ENCODE measurements at regions not wholly inside any gene's neighbourhood (a gene's known extent, or its start where the extent isn't known, plus 50 kb on each side); places are given as distances from the start of the nearest gene placed in this dataset.
"Not testable (repeated sequence)": the region's sequence is repeated elsewhere in the genome, so short reads cannot be mapped to it uniquely, and the experiment has no call there.

DNA sequence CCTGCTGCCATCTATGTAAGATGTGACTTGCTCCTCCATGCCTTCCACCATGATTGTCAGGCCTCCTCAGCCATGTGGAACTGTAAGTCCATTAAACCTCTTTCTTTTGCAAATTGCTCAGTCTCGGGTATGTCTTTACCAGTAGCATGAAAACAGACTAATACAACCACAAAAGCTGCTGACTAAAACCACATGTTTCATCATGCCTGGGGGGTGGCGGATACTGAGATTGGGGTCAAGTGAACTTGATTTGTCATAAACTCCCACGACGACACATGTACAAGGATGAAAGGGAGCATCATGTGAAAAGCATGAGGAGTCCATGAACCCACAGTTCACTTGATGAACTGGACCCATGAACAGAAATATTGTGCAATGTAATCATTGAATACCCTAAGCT lies 134.9 kb upstream of the ANK3 start:
- DNase-seq (ENCODE audit: low read depth in 4 of 4, low spot score in 3 of 4): no peak

DNA sequence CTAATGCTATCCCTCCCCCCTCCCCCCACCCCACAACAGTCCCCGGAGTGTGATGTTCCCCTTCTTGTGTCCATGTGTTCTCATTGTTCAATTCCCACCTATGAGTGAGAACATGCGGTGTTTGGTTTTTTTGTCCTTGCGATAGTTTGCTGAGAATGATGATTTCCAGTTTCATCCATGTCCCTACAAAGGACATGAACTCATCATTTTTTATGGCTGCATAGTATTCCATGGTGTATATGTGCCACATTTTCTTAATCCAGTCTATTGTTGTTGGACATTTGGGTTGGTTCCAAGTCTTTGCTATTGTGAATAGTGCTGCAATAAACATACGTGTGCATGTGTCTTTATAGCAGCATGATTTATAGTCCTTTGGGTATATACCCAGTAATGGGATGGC lies 133.7 kb upstream of the ANK3 start:
- DNase-seq (ENCODE audit: low read depth in 4 of 4, low spot score in 3 of 4): not testable (repeated sequence)

DNA sequence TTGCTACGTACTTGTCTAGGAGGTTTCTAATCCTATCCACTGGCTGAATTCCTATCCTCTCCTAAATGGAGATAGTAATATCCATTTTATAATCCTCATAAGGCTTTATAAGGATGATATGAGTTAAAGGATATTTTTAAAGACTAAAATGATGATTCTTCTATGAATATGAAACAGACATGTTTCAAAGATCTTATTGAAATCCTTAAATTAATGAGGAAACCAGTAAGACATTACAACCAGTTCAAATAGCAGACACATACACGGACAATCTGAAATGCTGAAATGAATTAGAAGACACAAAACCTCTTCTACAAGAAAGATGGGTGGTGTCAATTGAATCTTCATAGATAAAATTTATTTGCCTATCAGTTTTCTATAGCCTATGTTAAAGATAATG lies 132.9 kb upstream of the ANK3 start:
- no peak for DNase-seq (ENCODE audit: low read depth in 4 of 4, low spot score in 3 of 4)

DNA sequence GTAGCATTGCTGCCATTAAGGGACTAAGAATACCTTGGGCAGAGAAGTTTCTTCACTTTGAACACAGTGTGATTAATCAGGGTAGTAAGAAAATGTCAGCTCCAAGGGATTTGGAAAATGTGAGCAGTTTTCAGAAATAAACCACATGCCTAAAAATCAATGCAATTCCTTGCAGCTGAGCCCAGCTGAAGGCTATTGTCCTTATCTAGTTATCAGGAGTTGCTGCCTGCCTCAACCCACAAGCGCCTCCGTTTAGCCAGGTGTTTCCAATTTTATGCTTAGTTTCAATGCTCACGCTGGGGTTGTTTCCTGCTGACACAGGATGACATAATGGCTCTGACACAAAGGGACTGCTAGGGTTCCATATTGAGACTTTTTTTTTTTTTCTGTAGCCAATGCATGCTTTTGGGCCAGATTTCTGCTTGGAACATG lies 132.3 kb upstream of the ANK3 start:
- no peak for DNase-seq (ENCODE audit: low read depth in 4 of 4, low spot score in 3 of 4)

DNA sequence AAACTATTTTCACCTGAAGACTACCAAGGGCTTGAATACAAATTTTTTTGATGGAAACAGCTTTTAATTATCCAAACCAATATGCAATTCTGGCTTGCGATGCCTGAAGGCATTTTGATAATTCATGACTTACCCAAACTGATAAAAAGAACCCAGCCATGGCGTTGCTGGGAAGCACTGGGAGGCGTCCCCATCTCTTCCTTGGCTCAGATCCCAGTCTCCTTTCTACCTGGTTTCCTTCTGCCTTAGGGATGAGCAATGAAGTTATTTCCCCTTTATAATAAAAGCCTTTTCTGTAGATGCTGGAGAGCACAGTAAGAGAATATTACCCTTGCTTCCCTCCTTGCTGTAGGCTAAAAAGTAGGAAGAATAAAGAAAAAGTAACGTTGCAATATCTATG lies 129.1 kb upstream of the ANK3 start:
- DNase-seq (ENCODE audit: low read depth in 4 of 4, low spot score in 3 of 4): no peak

DNA sequence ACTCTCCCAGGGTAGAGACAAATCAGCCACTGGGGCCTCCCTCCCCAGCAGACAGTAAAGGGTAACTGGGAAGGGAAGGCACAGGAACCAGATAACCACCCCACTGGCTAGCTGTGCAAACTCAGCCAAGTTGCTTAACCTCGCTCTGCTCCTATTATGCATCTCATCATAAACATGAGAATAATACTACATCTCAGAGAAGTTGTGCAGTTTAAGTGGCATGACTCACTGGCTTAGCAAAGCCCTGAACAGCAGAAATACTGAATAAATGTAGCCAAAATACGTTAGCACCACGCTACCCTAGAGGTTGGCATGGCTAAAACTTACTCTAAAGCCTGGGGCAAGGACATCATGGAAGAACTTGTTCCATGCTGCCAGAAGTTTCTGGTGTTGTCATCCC lies 128.1 kb upstream of the ANK3 start:
- DNase-seq (ENCODE audit: low read depth in 4 of 4, low spot score in 3 of 4): no peak

DNA sequence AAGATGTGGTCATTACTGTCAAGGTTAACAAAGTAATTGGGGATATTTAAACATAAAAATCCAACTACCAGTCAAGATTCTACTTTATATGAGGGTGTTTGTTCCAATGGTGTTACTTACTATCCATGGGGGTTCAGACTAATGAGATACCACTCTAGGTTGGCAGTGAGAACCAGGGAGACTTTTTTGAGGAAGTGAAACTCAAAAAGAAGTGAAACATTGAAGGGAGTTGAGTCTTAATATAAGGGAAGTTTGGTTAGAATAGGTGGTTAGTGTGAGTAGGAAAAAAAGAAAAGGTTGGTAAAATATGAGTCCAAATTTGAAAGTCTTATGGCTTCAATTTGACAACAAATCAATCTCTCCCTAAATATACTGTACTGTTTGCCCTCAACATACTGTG lies 123.6 kb upstream of the ANK3 start:
- DNase-seq (ENCODE audit: low read depth in 4 of 4, low spot score in 3 of 4): no peak

DNA sequence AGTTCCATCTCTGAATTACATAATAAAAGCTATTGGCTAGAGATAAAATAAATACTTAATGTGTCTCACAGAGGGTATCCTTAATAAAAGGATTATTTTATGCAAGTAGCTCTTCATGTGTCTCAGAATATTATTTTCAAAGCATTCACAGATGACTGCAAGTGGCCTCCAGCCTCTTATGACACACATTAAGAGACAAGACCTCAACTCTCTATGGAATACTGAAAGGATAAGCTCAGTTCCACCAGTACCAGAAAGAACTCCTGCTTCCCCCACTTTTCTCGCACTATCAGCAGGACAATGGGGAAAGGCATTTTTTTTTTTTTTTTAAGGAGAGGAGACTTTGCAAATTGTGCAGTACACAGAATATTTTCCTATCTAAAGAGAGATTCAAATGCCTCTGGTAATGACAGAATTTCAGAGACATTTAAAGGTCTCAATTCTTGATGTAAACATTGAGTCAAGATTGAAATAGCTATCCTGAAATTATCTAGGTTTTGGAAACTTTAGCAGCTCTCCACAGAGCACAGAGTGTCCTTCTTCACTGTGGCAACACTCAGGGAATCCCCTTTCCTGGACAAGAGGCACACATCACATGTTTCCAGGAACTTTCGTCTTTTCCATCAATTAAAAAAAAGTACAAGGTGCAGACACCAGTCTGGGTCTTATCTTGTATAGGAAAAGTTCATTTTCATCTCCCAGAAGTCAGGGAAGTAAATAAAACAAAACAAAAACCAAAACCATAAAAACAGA lies 122.0 kb upstream of the ANK3 start:
- DNase-seq (ENCODE audit: low read depth in 4 of 4, low spot score in 3 of 4): no peak

DNA sequence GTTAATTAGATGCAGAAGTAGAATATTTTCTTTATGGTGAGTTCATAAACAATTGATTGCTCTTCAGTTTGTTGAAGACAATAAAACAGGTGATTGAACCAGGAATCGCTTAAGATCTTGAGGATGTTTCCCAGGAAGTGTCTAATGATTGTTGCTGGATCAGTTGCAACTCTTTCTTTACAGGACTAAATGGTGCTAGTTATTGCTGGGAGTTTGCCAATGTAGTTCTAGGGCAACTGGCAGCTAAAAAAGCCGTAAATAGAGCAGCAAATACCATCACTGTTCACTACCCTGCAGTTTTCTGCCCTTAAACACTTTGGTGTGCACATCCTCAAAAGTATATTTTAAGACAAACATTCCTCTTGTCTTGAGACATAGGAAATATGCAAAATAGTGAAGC lies 119.2 kb upstream of the ANK3 start:
- no peak for DNase-seq (ENCODE audit: low read depth in 4 of 4, low spot score in 3 of 4)

DNA sequence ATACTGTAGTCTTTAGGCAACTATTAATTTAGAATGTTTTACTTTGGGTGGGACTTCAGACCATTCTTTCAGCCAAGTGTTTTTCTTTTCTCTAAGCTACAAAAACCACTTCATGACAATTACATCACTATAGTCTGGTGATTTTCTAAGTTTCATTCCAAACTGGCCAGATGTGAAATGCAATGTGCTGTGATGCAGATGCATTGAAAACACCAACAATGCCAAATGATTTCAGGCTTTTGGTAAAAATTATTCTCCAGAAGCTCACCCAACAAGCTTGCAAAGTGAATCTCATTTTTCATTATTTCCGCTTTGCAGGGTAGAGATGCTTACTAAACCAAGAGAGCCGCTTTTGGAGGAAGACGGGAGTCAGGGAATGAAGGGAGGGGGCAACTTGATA lies 118.4 kb upstream of the ANK3 start:
- no peak for DNase-seq (ENCODE audit: low read depth in 4 of 4, low spot score in 3 of 4)

DNA sequence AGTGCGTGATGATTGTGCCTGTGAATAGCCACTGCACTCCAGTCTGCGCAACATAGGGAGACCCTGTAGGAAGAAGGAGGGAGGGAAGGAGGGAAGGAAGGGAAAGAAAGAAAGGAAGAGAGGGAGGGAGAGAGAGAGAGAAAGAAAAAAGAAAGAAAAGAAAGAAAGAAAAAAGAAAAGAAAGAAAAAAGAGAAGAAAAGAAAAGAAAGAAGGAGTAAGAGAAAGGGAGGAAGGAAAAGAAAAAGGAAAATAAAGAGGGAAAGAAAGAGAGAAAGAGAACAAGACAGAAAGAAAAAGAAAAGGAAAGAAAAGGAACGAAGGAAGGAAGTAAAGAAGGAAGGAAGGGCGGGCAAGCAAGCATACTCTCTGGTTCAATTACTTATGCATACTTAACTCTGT lies 112.9 kb upstream of the ANK3 start:
- DNase-seq (ENCODE audit: low read depth in 4 of 4, low spot score in 3 of 4): no peak

DNA sequence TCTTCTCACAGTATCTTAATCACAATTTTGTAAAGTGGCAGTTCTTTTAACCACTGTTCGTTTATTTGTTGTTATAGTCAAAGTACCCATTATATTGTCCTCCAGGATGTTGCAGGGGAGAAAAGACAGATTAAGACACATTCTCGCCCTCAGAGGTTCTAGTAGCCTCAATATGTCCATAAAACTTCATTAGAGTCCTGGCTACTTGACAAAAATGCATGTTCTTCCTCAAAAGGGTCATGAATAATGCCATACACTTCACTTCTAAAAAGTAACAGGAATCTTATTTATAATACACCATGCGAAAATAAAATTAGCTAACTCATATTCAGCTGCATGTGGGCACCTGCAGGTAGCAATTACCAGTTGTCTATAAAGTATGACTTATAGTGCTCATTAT lies 109.3 kb upstream of the ANK3 start:
- DNase-seq (ENCODE audit: low read depth in 4 of 4, low spot score in 3 of 4): no peak

DNA sequence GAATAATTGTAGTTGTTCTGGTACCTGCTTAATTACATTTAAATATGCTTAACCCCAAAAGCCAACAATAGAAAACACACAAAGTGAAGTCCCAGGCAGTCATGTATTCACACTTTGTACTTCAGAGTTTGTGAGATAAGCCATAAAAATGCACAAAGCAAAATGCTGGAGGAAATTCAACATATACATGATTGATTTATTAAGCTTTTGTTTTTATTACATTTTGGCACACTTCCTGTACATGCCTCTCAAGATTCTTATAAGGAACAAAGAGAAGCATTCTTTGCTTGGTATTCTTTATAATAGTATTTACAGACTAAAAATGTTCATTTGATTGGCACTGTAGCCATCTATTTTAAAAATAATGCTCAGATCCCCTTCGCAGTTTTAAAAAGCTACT lies 107.7 kb upstream of the ANK3 start:
- no peak for DNase-seq (ENCODE audit: low read depth in 4 of 4, low spot score in 3 of 4)

DNA sequence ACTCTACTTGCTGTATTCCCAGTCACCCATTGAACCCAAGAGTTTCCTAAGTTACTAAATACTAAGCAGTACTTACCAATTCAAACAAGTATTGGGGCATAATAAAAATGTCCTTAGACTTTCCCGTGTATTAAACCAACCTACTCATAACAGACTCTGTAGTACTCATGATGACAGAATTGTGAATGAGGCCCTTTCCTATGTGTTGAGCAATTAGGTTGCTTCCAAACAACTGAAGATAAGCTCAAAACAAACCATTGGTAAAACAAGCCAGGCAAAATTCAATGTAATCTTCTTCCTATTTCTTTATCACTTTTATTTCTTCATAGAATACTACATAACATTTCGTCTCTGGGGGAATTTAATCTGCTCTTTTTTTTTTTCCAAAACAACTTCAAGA lies 106.5 kb upstream of the ANK3 start:
- no peak for DNase-seq (ENCODE audit: low read depth in 4 of 4, low spot score in 3 of 4)

DNA sequence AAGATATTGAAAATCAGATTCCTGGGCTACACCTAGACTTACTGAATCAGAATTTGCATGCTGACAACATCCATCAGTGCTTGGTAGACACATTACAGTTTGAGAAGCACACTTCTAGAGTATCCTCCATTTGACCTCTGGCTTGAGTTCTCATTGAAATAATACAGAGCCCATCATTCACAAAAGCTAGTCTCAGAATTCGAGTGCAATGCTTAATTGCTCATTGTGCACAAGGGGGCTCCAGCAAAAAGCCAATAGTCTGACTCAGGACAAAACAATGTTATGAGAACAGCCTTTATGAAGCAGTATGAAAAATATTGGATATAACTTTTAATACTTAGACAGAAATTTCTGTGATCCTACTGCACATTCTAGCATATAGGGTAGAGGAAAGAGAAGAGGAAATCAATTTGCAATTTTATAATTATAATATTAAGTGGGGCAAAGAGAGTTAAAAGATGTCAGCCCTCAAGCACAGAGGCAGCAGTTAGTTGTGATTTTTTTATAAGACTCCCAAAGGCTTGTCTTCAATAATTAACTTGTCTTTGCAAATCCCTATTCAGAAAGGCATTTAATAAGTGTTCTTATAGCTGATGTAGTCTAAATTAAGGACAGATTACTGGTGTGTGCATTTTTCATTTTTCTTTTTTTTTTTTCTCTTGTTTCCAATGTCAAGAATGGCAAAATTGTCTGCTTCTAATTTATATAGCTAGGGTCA lies 105.8 kb upstream of the ANK3 start:
- no peak for DNase-seq (ENCODE audit: low read depth in 4 of 4, low spot score in 3 of 4)

DNA sequence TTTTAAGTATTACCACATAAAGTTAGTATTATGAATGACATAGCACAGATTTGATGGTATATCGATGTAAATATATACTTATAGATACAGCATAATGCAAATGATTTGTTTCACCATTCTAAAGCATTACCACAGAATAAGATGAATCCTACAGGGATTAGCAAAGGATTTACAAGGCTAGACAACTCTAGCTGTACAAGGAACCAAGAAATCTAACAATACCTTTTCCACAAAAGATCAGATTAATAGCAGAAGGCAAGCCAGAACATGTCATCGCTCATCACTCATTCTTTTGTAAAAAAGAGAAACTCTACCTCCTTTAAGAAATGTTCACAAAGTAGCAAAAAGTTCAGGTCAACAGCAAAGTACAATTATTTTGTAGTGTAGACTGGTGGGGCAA lies 105.1 kb upstream of the ANK3 start:
- no peak for DNase-seq (ENCODE audit: low read depth in 4 of 4, low spot score in 3 of 4)

DNA sequence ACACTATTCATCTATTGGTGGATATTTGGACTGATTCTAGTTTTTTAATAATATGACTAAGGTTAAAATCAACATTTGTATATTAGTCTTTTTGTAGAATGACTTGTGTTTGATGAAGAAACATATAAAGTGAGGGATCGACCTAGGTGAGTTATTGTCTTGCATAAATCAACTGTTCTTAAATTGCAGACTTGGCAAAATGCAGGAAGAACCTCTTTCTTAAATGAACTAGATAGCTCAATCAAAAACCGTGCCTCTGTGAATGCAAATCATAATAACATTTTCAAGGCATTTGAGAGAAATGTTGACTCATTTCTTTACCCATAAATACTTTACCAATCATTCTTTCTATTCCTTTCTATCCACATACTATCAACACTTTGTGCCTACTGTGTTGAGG lies 101.5 kb upstream of the ANK3 start:
- no peak for DNase-seq (ENCODE audit: low read depth in 4 of 4, low spot score in 3 of 4)

DNA sequence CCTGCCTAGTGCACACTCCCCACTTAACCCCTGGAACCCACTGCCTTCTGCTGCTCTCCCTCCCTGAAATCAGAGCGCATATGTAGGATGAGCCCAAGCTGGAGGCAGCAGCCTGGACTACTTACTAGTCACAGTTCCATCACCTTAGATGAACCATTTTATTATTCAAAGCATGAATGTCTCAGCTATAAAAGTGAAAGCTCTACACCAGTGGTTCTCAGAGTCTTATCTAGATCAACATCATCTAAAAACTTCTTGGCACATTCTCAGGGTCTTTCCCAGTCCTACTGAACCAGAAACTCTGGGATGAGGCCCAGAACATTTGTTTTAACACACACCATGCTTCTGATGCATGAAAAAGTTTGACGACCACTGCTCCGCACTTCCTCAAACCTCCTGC lies 100.3 kb upstream of the ANK3 start:
- DNase-seq (ENCODE audit: low read depth in 4 of 4, low spot score in 3 of 4): no peak

DNA sequence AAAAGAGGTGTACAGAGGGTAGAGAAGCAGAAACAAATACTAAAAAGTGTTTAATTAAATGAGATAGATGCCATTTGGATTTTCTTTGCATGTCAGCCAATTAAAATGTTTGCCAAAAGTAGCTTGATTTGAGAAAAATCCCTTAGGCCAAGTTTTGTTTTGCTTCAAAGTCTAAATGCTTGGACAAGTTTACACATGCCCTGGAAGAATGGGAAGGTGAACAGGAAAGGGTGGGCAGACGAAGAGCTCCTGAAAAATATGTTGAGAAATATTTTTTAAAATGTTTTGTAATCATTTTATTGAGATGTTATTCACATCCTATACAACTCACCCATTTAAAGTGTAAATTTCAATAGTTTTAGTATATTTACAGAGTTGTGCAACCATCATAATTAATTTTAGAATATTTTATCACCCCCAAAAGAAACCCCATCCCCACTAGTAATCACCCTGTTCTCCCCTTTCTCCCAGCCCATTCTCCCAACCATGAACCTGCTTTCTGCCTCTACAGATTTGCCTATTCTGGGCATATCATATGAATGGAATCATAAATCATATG lies 98.5 kb upstream of the ANK3 start:
- no peak for DNase-seq (ENCODE audit: low read depth in 4 of 4, low spot score in 3 of 4)

DNA sequence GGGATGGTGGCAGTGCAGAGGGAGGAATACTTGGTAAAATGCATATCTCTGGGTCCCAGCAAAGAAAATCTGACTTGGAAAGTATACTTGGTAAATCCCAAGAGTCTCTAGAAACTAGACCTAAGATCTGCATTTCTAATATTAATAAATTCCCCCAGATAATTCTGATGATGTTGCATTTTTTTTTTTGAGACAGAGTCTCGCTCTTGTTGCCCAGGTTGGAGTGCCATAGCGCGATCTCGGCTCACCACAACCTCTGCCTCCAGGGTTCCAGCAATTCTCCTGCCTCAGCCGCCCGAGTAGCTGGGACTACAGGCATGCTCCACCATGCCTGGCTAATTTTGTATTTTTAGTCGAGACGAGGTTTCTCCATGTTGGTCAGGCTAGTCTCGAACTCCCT lies 97.9 kb upstream of the ANK3 start:
- DNase-seq (ENCODE audit: low read depth in 4 of 4, low spot score in 3 of 4): no peak

DNA sequence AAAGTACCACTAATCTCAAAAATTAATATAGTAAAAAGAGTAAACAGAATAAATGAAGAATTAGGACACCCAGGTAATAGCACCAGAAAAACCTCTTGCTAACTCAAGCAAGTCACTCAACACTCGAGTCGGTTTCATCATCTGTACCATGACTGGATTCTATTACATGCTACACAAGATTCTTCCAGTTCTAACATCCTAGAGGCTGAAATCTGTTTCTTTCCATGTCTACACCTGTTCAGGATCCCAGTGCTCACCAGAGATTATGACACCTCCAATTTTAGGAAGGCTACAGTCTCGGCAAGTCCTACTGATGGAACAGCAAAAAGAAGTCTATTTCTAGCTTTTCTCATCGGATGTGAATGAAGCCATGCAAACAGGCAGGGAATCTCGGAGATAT lies 95.3 kb upstream of the ANK3 start:
- no peak for DNase-seq (ENCODE audit: low read depth in 4 of 4, low spot score in 3 of 4)

DNA sequence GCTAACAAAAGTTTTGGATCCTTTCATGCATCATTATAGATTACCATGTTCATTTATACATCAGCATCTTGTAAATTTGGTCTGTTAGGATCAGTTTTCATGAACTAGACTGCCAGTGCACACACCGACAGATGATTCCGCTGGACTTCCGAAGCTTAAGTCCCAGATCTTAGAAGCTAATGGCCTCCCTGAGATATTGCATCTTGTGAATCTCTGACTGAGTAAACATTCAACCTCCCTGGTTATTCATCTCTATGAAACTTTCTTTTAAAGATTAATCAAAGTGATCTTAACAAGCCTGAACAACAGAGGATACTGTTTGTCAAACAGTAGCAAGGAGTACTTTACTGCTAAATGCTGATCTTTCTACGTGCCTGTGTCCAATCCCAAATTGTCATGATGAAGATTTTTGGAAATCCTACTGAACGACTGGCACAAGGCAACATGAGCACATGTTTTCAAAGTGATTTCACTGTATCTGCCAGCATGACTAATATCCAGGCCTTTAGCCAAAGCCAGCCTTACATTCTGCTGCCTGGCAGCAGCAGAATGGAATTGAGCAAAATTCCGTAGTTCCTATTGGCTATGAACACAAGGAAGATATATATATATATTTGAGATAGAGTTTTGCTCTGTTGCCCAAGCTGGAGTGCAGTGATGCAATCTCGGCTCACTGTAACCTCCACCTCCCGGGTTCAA lies 91.3 kb upstream of the ANK3 start:
- DNase-seq (ENCODE audit: low read depth in 4 of 4, low spot score in 3 of 4): no peak

Data from right renal pelvis (tissue), 4 donors.